Kidney epithelial cell (primary cell): ENCODE measurements at regions not wholly inside any gene's neighbourhood (a gene's known extent, or its start where the extent isn't known, plus 50 kb on each side); places are given as distances from the start of the nearest gene placed in this dataset.

Experiments
- DNase-seq: peaks from one replicate; pipeline ENCODE4 v3.0.0-alpha.2; 2010; ENCODE audit warnings: low read depth
- H3K27me3 ChIP-seq: 2 replicates; pipeline ENCODE4 v1.6.0; 2011; ENCODE audit warnings: low read length; ENCODE audit not compliant: control insufficient read depth, insufficient read depth
- H3K36me3 ChIP-seq: 2 replicates; pipeline ENCODE4 v1.5.1; 2011; ENCODE audit warnings: low read length; ENCODE audit not compliant: control insufficient read depth, insufficient read depth
- H3K4me3 ChIP-seq: 2 replicates; pipeline ENCODE4 v1.5.1; 2011; ENCODE audit warnings: low read depth, mild to moderate bottlenecking, control low read depth, low read length
- CTCF ChIP-seq: IDR thresholded peaks from 2 replicates; pipeline ENCODE4 v1.5.1; 2011; ENCODE audit warnings: mild to moderate bottlenecking, moderate library complexity, low read length, control low read depth, inconsistent platforms; ENCODE audit not compliant: insufficient read depth, poor library complexity, severe bottlenecking

DNA sequence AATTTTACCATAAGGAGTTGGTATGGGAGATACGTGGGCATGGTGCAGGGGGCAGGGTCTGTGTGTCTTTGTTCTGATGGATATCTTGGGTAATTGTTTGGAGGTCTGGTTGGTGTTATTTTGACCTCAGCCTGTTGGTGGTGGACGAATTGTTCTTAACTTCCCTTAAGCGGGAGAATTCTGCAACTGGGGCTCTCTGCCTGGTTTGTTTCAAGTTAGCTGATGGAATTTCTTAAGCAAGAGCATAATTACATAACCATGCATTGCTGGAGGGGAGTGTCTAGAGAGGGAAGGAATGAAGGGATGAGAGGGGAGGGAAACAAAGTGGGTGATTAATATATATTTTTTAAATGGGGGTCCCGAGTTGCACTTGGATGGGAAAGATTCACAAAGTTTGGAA is 908.5 kb upstream of the RAG2 start:
- Histone ChIP-seq H3K4me3 (no peak overlapping the region), H3K36me3 (no peaks in the 10 kb centered on the region), H3K27me3 (no peaks in the 10 kb centered on the region)
- DNase-seq, result no peak
- TF ChIP-seq CTCF, result no peak

DNA sequence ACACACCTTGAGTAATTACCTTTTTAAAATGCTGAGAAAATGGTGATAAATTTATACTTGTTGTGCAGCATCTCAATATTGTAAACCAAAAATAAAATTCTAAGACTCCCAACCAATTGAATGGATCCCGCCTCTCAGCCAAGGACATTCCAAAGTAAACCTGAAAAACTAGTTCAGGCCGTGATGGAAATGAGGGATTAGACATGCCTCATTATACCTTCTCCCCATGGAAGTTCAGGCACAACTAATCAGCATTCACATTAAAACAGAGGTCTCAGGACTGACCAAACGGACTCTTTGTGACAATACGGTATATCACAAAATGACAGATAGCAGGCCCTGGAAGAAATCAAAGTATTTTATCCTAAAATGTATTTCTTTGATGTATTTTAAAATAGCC is 907.4 kb upstream of the RAG2 start:
- DNase-seq, result no peak
- H3K4me3 ChIP-seq, result no peak overlapping the region
- TF ChIP-seq CTCF, result no peak
- no peaks in the 10 kb centered on the region for H3K27me3 ChIP-seq
- no peaks in the 10 kb centered on the region for H3K36me3 ChIP-seq

DNA sequence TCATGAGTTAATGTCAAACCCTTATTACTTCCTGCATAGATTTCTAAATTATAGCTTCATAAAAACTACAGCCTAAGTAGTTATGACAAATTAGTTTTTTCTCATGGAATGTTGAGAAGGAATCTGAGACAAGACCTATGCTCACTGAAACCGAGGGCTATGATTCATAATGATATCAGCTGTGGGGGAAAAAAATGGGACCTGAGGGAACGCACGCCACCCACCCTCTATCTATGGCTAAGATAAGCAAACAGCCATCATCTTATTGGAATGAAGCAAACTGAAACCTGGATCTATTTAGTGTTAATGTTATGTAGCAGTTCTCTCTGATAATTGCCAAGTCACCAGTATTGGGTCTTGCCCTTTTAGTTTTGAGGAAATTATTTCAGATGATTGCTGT is 906.9 kb upstream of the RAG2 start:
- Histone ChIP-seq H3K4me3 (no peak overlapping the region), H3K27me3 (no peaks in the 10 kb centered on the region), H3K36me3 (no peaks in the 10 kb centered on the region)
- TF ChIP-seq CTCF, result no peak
- DNase-seq, result peak; percentile 57

- Histone ChIP-seq H3K27me3 (no peaks in the 10 kb centered on the region), H3K4me3 (no peak overlapping the region), H3K36me3 (no peaks in the 10 kb centered on the region)
- peak; percentile 93 for DNase-seq
- no peak for TF ChIP-seq CTCF
These were observed 906.1 kb upstream of the RAG2 start for GRCh38 chr11:37504060-37504611.

DNA sequence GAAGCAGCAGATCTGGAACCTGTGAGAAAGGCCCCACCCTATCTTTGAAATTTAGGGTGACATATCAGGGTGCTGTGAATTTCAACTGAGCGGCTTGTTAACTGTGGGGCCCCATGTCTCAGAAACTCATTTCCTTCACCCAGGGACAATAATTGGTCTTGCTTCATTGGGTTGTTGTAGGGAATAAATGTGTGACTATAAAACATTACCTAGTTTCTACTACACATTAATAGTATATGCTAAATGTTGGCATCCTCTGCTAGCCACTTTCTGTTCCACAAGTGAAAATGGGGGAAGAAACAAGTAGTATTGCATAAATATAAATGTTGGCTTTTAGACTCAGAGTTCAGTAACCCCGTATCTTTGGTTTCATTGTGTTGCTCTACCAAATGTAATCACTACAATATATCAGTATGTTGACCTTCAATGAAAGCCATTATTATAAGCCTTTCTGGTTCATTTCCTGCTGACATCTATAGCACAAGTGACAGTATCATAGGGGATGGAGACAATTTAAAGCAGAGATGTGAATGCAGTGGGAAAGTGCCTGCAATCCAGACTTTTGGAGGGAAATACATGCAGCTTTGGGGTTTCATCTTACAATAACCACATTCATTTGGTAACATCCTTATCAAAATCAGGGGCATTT is 905.5 kb upstream of the RAG2 start:
- no peaks in the 10 kb centered on the region for H3K36me3 ChIP-seq
- H3K27me3 ChIP-seq, result no peaks in the 10 kb centered on the region
- H3K4me3 ChIP-seq, result no peak overlapping the region
- DNase-seq, result no peak
- TF ChIP-seq CTCF, result no peak

DNA sequence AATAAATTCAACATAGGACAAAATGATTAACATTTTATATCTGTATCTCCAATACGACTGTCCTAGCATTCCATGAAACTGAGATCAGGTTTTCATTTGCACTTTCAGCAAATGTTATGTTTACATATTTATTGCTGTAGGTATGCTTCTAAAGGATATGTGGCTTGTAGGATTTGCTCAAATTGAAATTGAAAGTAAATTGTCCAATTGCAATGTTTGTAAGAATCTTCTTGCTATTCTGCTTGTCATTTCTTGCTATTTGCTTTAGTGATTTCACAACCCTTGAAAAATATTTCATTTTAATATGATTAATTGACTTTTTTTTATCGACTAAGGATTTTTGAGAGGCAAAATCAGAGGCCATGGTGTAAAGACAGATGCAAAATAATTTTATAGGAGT is 904.2 kb upstream of the RAG2 start:
- no peak for DNase-seq
- H3K27me3 ChIP-seq, result no peaks in the 10 kb centered on the region
- no peaks in the 10 kb centered on the region for H3K36me3 ChIP-seq
- H3K4me3 ChIP-seq, result no peak overlapping the region
- no peak for TF ChIP-seq CTCF
